ENCODE measurements at regions not wholly inside any gene's neighbourhood (a gene's known extent, or its start where the extent isn't known, plus 50 kb on each side); places are given as distances from the start of the nearest gene placed in this dataset.

GRCh38 chr1:222392556-222392955, 155.3 kb downstream of the HHIPL2 start:
- no peak overlapping the region for H3K27ac ChIP-seq (ENCODE audit: low read depth in 2 of 2, low read length in 1 of 2)
- no peaks in the 10 kb centered on the region for H3K4me1 ChIP-seq (ENCODE audit: control insufficient read depth in 1 of 2, insufficient read depth in 2 of 2, low read depth in 1 of 2, low read length in 1 of 2)
- no peak overlapping the region for H3K4me2 ChIP-seq
- no peak overlapping the region for H3K9ac ChIP-seq
- no peaks in the 10 kb centered on the region for H3K36me3 ChIP-seq (replicated peaks in 1 of 2; ENCODE audit: control insufficient read depth in 1 of 2, insufficient read depth in 2 of 2, low read length in 1 of 2)
- ChIA-PET POLR2A (no interaction called here), CTCF (no interaction called here)
- no peak overlapping the region for H3K4me3 ChIP-seq (ENCODE audit: low read depth in 2 of 2, low read length in 1 of 2)
- H2AFZ ChIP-seq (ENCODE audit: low read depth): no peak overlapping the region
- WGBS (ENCODE audit: low lambda C conversion rate): 27% methylated on average over 3 of the region's 3 CpGs
- no peaks in the 10 kb centered on the region for H3K79me2 ChIP-seq (ENCODE audit: insufficient read depth)
- no peaks in the 10 kb centered on the region for H3K9me2 ChIP-seq
- no peaks in the 10 kb centered on the region for H3F3A ChIP-seq (replicated peaks; ENCODE audit: insufficient read depth)
- DNase-seq: no peak
- no peaks in the 10 kb centered on the region for H3K9me3 ChIP-seq
- no peaks in the 10 kb centered on the region for H3K27me3 ChIP-seq (ENCODE audit: insufficient read depth)
- TF ChIP-seq GATA2 (CRISPR knock-in tag; IDR thresholded peaks at IDR 0.05): no peak
- no peak for TF ChIP-seq REST (IDR thresholded peaks at IDR 0.05; ENCODE audit: low read depth, low read length)
- H4K20me1 ChIP-seq (ENCODE audit: insufficient read depth): no peaks in the 10 kb centered on the region

GRCh38 chr1:222390181-222390580, 157.7 kb downstream of the HHIPL2 start:
- no peaks in the 10 kb centered on the region for H3F3A ChIP-seq (replicated peaks; ENCODE audit: insufficient read depth)
- ChIA-PET CTCF (interaction anchor here (0.6 to 1.6 kb wide), 2 partner anchors 65 to 1838 kb away, joined by 3 to 4 read pairs; no protein-coding TSS in a partner anchor), POLR2A (no interaction called here)
- TF ChIP-seq YY1 (IDR thresholded peaks at IDR 0.05; ENCODE audit: low read depth) (no peak), FOSL2 (IDR thresholded peaks at IDR 0.05; ENCODE audit: borderline replicate concordance, low read depth) (no peak), EP300 (IDR thresholded peaks at IDR 0.05; ENCODE audit: borderline replicate concordance in 1 of 2, low read depth in 1 of 2, low read length in 1 of 2) (no peak), SIN3A (IDR thresholded peaks at IDR 0.05; ENCODE audit: borderline replicate concordance, low read depth, low read length) (no peak), FOXJ3 (CRISPR knock-in tag; IDR thresholded peaks at IDR 0.05) (no peak)
- H3K9ac ChIP-seq: no peak overlapping the region
- H3K27me3 ChIP-seq (ENCODE audit: insufficient read depth): no peaks in the 10 kb centered on the region
- no peak for DNase-seq
- H2AFZ ChIP-seq (ENCODE audit: low read depth): no peak overlapping the region
- WGBS (ENCODE audit: low lambda C conversion rate): 39% methylated on average over 2 of the region's 2 CpGs
- H3K9me2 ChIP-seq: no peaks in the 10 kb centered on the region
- H3K9me3 ChIP-seq: no peaks in the 10 kb centered on the region
- H3K27ac ChIP-seq (ENCODE audit: low read depth in 2 of 2, low read length in 1 of 2): no peak overlapping the region
- H3K4me2 ChIP-seq: no peak overlapping the region
- H3K79me2 ChIP-seq (ENCODE audit: insufficient read depth): no peaks in the 10 kb centered on the region
- no peaks in the 10 kb centered on the region for H3K36me3 ChIP-seq (replicated peaks in 1 of 2; ENCODE audit: control insufficient read depth in 1 of 2, insufficient read depth in 2 of 2, low read length in 1 of 2)
- H4K20me1 ChIP-seq (ENCODE audit: insufficient read depth): no peaks in the 10 kb centered on the region
- H3K4me1 ChIP-seq (ENCODE audit: control insufficient read depth in 1 of 2, insufficient read depth in 2 of 2, low read depth in 1 of 2, low read length in 1 of 2): no peaks in the 10 kb centered on the region; a peak in 1 of 4 replicates
- no peak overlapping the region for H3K4me3 ChIP-seq (ENCODE audit: low read depth in 2 of 2, low read length in 1 of 2)
